Peyer's patch (tissue), 4 donors: ENCODE measurements at regions not wholly inside any gene's neighbourhood (a gene's known extent, or its start where the extent isn't known, plus 50 kb on each side); places are given as distances from the start of the nearest gene placed in this dataset.

Experiments used
- DNase-seq, 3 donors: peaks; one replicate each; pipeline ENCODE4 v3.0.0-alpha.2; 2017 to 2019
- H3K27ac ChIP-seq, 4 donors: fragments of 200-600 bp; sonication (generic); one replicate each; pipeline ENCODE4 v1.5.1; 2016 to 2019
- H3K27me3 ChIP-seq, 2 donors: fragments of 200-600 bp; sonication (generic); one replicate each; pipeline ENCODE4 v1.5.1; 2019
- H3K36me3 ChIP-seq, 3 donors: fragments of 200-600 bp; sonication (generic); one replicate each; pipeline ENCODE4 v1.5.1; 2016 to 2019
- H3K4me1 ChIP-seq, 4 donors: fragments of 200-600 bp; sonication (generic); one replicate each; pipeline ENCODE4 v1.5.1; 2016 to 2019
- H3K4me3 ChIP-seq, 4 donors: fragments of 200-600 bp; sonication (generic); 1 replicate in 3 of 4; 2 replicates in 1 of 4; pipeline ENCODE4 v1.5.1; 2016 to 2019; ENCODE audit warnings: mild to moderate bottlenecking in 1 of 4
- H3K9me3 ChIP-seq, 4 donors: fragments of 200-600 bp; sonication (generic); one replicate each; pipeline ENCODE4 v1.5.1; 2016 to 2019; ENCODE audit warnings: mild to moderate bottlenecking in 1 of 4
- POLR2A ChIP-seq, 2 donors: fragments of 450-650 bp; IDR thresholded peaks; one replicate each; pipeline ENCODE4 v1.5.1; 2017; ENCODE audit warnings: antibody characterized with exemption in 2 of 2, mild to moderate bottlenecking in 2 of 2, moderate library complexity in 2 of 2
- TF ChIP-seq, protein P1 (sequence below), 6 experiments: fragments of 450-650 bp in 4 of 6; fragments of 200-600 bp in 2 of 6; sonication (generic) in 1 of 6; IDR thresholded peaks; one replicate each; pipeline ENCODE4 v1.5.1; 2017 to 2019; ENCODE audit warnings: antibody characterized with exemption in 6 of 6, mild to moderate bottlenecking in 3 of 6, moderate library complexity in 1 of 6

DNA sequence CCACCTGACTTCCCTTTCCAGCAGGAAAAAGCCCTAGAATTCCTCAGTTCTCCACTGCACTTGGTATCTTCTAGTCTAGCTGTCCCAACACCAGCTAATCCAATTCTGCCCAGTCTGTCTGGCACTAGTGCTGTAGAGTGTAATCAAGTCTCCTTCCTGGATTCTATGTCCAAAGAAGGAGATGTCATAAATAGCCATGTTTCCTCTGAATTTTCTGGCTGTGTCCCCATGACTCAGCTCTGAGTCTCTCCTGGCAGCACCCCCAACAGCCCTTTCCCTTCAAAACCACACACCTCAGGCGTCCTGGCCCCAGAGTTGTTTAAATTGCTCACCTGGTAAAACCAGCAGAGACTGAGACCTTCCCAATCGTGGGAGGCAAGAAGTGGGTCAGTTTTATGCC is 197.2 kb downstream of the GRXCR1 start:
- DNase-seq, result no peak
- Histone ChIP-seq H3K4me3 (no peak overlapping the region), H3K9me3 (no peaks in the 10 kb centered on the region), H3K27ac (no peak overlapping the region), H3K36me3 (no peaks in the 10 kb centered on the region), H3K4me1 (no peaks in the 10 kb centered on the region), H3K27me3 (no peaks in the 10 kb centered on the region)
- TF ChIP-seq, protein P1, sequence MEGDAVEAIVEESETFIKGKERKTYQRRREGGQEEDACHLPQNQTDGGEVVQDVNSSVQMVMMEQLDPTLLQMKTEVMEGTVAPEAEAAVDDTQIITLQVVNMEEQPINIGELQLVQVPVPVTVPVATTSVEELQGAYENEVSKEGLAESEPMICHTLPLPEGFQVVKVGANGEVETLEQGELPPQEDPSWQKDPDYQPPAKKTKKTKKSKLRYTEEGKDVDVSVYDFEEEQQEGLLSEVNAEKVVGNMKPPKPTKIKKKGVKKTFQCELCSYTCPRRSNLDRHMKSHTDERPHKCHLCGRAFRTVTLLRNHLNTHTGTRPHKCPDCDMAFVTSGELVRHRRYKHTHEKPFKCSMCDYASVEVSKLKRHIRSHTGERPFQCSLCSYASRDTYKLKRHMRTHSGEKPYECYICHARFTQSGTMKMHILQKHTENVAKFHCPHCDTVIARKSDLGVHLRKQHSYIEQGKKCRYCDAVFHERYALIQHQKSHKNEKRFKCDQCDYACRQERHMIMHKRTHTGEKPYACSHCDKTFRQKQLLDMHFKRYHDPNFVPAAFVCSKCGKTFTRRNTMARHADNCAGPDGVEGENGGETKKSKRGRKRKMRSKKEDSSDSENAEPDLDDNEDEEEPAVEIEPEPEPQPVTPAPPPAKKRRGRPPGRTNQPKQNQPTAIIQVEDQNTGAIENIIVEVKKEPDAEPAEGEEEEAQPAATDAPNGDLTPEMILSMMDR (IDR thresholded peaks at IDR 0.05), result no peak
- TF ChIP-seq POLR2A (IDR thresholded peaks at IDR 0.05), result no peak

DNA sequence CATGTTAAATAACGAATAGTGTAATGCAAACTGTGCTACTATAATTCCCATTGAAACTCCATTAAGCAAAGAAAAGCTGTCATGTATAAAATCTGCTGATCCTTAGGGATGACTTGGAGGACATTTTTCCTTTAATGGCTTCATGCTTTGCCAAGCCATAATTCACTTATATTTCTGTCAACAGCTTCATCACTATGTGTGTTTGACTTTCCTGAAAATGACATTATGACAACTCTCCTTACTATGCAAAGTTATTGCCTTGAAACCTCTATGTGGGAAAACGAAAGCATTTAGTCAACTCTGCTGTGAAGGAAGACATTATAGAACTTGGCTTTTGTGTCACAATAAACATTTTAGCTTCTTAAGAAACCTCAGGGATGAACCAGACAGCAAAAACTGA is 210.5 kb downstream of the GRXCR1 start:
- DNase-seq, result no peak
- Histone ChIP-seq H3K4me3 (no peak overlapping the region), H3K4me1 (no peaks in the 10 kb centered on the region), H3K27me3 (no peaks in the 10 kb centered on the region), H3K27ac (no peak overlapping the region), H3K36me3 (no peaks in the 10 kb centered on the region), H3K9me3 (no peaks in the 10 kb centered on the region)
- TF ChIP-seq, protein P1 (IDR thresholded peaks at IDR 0.05), result no peak
- no peak for TF ChIP-seq POLR2A (IDR thresholded peaks at IDR 0.05)

DNA sequence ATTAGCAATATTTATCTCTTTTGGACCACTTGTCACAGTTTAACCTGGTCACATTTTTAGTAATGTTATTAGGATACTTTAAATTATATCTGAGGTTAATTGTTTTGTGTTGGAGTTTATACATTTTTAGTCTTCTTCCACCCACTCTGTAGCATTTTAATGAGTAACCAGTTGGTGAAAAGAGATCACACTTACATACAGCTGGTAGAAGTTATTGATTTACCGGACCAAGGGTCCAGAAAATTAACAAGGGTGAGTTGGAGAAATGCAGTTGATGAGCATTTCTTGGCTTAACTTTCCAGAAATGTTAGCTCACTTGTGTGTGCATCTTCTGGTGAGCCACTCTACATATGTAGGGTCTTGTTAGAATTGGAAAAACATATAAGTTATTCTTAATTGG is 219.6 kb downstream of the GRXCR1 start:
- no peak for TF ChIP-seq POLR2A (IDR thresholded peaks at IDR 0.05)
- TF ChIP-seq, protein P1 (IDR thresholded peaks at IDR 0.05), result no peak
- Histone ChIP-seq H3K4me1 (no peaks in the 10 kb centered on the region), H3K27me3 (no peaks in the 10 kb centered on the region), H3K9me3 (no peaks in the 10 kb centered on the region), H3K27ac (no peak overlapping the region), H3K36me3 (no peaks in the 10 kb centered on the region), H3K4me3 (no peak overlapping the region)
- no peak for DNase-seq

DNA sequence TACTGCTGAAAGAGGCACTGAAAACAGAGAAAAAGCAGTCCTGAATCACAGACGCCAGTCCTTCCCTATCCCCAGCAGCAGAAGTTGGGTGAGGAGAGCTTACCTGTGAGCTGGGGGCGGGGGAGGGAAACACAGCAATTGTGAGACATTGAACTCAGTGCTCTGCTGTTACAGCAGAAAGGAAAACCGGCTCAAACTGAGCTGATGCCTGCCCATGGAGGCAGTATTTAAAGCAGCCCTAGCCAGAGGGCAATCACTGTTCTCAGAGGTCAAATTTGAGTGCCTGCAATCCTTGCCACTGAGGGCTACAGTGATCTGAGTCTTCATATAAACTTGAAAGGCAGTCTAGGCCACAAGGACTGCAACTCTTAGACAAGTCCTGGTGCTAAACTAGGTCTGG is 220.7 kb downstream of the GRXCR1 start:
- no peak overlapping the region for H3K4me3 ChIP-seq

DNA sequence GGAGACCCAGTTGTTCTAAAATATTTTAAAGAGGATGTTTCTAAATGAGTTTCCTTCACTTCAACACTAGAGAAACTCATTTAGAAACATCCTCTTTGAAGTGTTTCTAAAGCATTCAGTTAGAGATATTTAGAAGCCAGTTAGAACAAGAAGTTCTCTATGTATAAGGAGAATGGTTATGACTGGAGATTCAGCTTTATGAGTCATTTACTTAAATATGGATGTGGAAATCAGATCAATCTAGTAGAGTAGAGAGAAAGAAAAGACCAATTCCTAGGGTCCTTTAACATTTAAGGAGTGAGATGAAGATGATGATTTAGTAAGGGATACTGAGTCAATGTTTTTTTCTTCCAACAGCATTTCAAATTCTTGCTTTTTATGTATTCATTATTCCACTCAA is 234.1 kb downstream of the GRXCR1 start:
- no peaks in the 10 kb centered on the region for H3K9me3 ChIP-seq
- H3K4me1 ChIP-seq, result no peaks in the 10 kb centered on the region
- H3K27ac ChIP-seq, result no peak overlapping the region
- H3K36me3 ChIP-seq, result no peaks in the 10 kb centered on the region
- no peak for TF ChIP-seq POLR2A (IDR thresholded peaks at IDR 0.05)
- TF ChIP-seq, protein P1 (IDR thresholded peaks at IDR 0.05), result no peak
- no peaks in the 10 kb centered on the region for H3K27me3 ChIP-seq
- H3K4me3 ChIP-seq, result no peak overlapping the region
- no peak for DNase-seq

More for the DNA sequence above, 220.7 kb downstream of the GRXCR1 start:
- TF ChIP-seq POLR2A (IDR thresholded peaks at IDR 0.05), result no peak
- TF ChIP-seq, protein P1 (IDR thresholded peaks at IDR 0.05), result no peak
- Histone ChIP-seq H3K9me3 (no peaks in the 10 kb centered on the region), H3K4me1 (no peaks in the 10 kb centered on the region), H3K27ac (no peak overlapping the region), H3K27me3 (no peaks in the 10 kb centered on the region), H3K36me3 (no peaks in the 10 kb centered on the region)
- no peak for DNase-seq
